Adrenal gland (tissue), 9 donors: ENCODE measurements at regions not wholly inside any gene's neighbourhood (a gene's known extent, or its start where the extent isn't known, plus 50 kb on each side); places are given as distances from the start of the nearest gene placed in this dataset.

Source experiments
- DNase-seq, 7 donors: peaks; one replicate each; pipeline ENCODE4 v3.0.0-alpha.2; 2019 to 2020
- H3K27ac ChIP-seq, 5 donors: fragments of 200-600 bp; sonication (generic) in 4 of 5; 1 replicate in 3 of 5; 2 replicates in 2 of 5; pipeline versions ENCODE4 v1.5.1 to v1.8.0; 2016 to 2020; ENCODE audit warnings: mild to moderate bottlenecking in 1 of 5
- H3K27me3 ChIP-seq: fragments of 200-600 bp; 2 replicates; pipeline ENCODE4 v1.8.0; 2021
- H3K36me3 ChIP-seq, 2 donors: fragments of 200-600 bp; replicated peaks in 1 of 2; 1 replicate in 1 of 2; 2 replicates in 1 of 2; pipeline versions ENCODE4 v1.5.1 to v1.8.0; 2018 to 2022
- H3K4me1 ChIP-seq, 2 donors: fragments of 200-600 bp; replicated peaks in 1 of 2; 1 replicate in 1 of 2; 2 replicates in 1 of 2; pipeline versions ENCODE4 v1.5.1 to v1.8.0; 2018 to 2021
- H3K4me3 ChIP-seq, 4 donors: fragments of 200-600 bp; sonication (generic) in 3 of 4; one replicate each; pipeline ENCODE4 v1.5.1; 2016 to 2018
- H3K9me3 ChIP-seq, 3 donors: fragments of 200-600 bp; sonication (generic) in 1 of 3; replicated peaks in 1 of 3; 1 replicate in 2 of 3; 2 replicates in 1 of 3; pipeline versions ENCODE4 v1.5.1 to v1.8.0; 2016 to 2021
- CTCF ChIP-seq, 6 experiments: fragments of 450-650 bp in 4 of 6; fragments of 200-600 bp in 2 of 6; sonication (generic) in 1 of 6; IDR thresholded peaks; 1 replicate in 5 of 6; 2 replicates in 1 of 6; pipeline versions ENCODE4 v1.5.1 to v1.8.0; 2016 to 2021; ENCODE audit warnings: antibody characterized with exemption in 6 of 6, mild to moderate bottlenecking in 2 of 6, moderate library complexity in 1 of 6
- POLR2A ChIP-seq, 2 donors: fragments of 450-650 bp; IDR thresholded peaks; one replicate each; pipeline ENCODE4 v1.6.1; 2017; ENCODE audit warnings: antibody characterized with exemption in 2 of 2, mild to moderate bottlenecking in 2 of 2, moderate library complexity in 1 of 2
- WGBS, 4 donors: extraction: QIAGEN DNeasy Blood & Tissue Kit in 2 of 4; methylation state at CpG; one replicate each; pipeline versions ENCODE4 v1.1.5 to v1.1.7; 2013 to 2017; 5-methylcytosine and 5-hydroxymethylcytosine counted together
- intact Hi-C, 2 donors: fragments of 100-400 bp; cut with DNase I; formaldehyde crosslinking; loops; one replicate each; pipeline versions ENCODE4 v1.14.1 to v1.15.0; 2022 to 2023
- donor health status: healthy with polysubstance abuse.
- donor health status: Bipolar disorder and iron deficiency.
- donor health status: DM: yes; HTN: yes; CAD: no.
- donor health status: DM: no; HTN: no; CAD: no.
- donor health status: DM: no; HTN: no; CAD: no.

- TF ChIP-seq POLR2A (IDR thresholded peaks at IDR 0.05): no peak
- TF ChIP-seq CTCF (IDR thresholded peaks at IDR 0.05): no peak
- H3K27me3 ChIP-seq: no peaks in the 10 kb centered on the region
- no peaks in the 10 kb centered on the region for H3K36me3 ChIP-seq
- H3K9me3 ChIP-seq: no peaks in the 10 kb centered on the region
- 28 to 62% (median 44%) methylated on average over 1 of the region's 1 CpG for WGBS, 4 donors
- DNase-seq: no peak
- H3K4me3 ChIP-seq: no peak overlapping the region
- no peak overlapping the region for H3K27ac ChIP-seq
- no peaks in the 10 kb centered on the region for H3K4me1 ChIP-seq
- intact Hi-C loops: no loop called here
Measured at GRCh38 chr6:84349542-84349941, 122.1 kb upstream of the CEP162 start.

- H3K9me3 ChIP-seq: no peaks in the 10 kb centered on the region
- no peak overlapping the region for H3K4me3 ChIP-seq
- no peaks in the 10 kb centered on the region for H3K36me3 ChIP-seq
- 59 to 80% (median 67%) methylated on average over 1 of the region's 1 CpG for WGBS, 4 donors
- intact Hi-C loops: no loop called here
- no peak overlapping the region for H3K27ac ChIP-seq
- no peaks in the 10 kb centered on the region for H3K27me3 ChIP-seq
- no peak for DNase-seq
- TF ChIP-seq POLR2A (IDR thresholded peaks at IDR 0.05) (no peak), CTCF (IDR thresholded peaks at IDR 0.05) (no peak)
- no peaks in the 10 kb centered on the region for H3K4me1 ChIP-seq
Measured at GRCh38 chr6:84348801-84349200, 121.4 kb upstream of the CEP162 start.

GRCh38 chr6:84346372-84346771, 118.9 kb upstream of the CEP162 start:
- TF ChIP-seq CTCF (IDR thresholded peaks at IDR 0.05) (no peak), POLR2A (IDR thresholded peaks at IDR 0.05) (no peak)
- Histone ChIP-seq H3K27me3 (no peaks in the 10 kb centered on the region), H3K9me3 (no peaks in the 10 kb centered on the region), H3K36me3 (no peaks in the 10 kb centered on the region), H3K4me3 (no peak overlapping the region), H3K4me1 (no peaks in the 10 kb centered on the region), H3K27ac (no peak overlapping the region)
- no peak for DNase-seq
- intact Hi-C loops: no loop called here

GRCh38 chr6:84344005-84344404, 116.6 kb upstream of the CEP162 start:
- no peaks in the 10 kb centered on the region for H3K4me1 ChIP-seq
- no peak overlapping the region for H3K27ac ChIP-seq
- no peak for TF ChIP-seq CTCF (IDR thresholded peaks at IDR 0.05)
- TF ChIP-seq POLR2A (IDR thresholded peaks at IDR 0.05): no peak
- no peaks in the 10 kb centered on the region for H3K36me3 ChIP-seq
- no peak overlapping the region for H3K4me3 ChIP-seq
- no peaks in the 10 kb centered on the region for H3K27me3 ChIP-seq
- WGBS, 4 donors: 51 to 74% (median 70%) methylated on average over 3 of the region's 3 CpGs
- H3K9me3 ChIP-seq: no peaks in the 10 kb centered on the region
- no peak for DNase-seq
- intact Hi-C loops: no loop called here
